Adipocyte (in vitro differentiated cells): ENCODE measurements at regions not wholly inside any gene's neighbourhood (a gene's known extent, or its start where the extent isn't known, plus 50 kb on each side); places are given as distances from the start of the nearest gene placed in this dataset.
A peak's percentile ranks its signal among the peaks of the same experiment; 100 is the strongest.
"Not testable (repeated sequence)": the region's sequence is repeated elsewhere in the genome, so short reads cannot be mapped to it uniquely, and the experiment has no call there.

Experiments
- DNase-seq: peaks from one replicate; pipeline ENCODE4 v3.0.0-alpha.2; 2015; ENCODE audit warnings: low read depth
- H3K27me3 ChIP-seq: replicated peaks from 2 replicates; pipeline ENCODE4 v1.7.0; 2013; ENCODE audit warnings: mild to moderate bottlenecking, low read length, moderate library complexity; ENCODE audit not compliant: control insufficient read depth, insufficient read depth
- H3K36me3 ChIP-seq: 2 replicates; pipeline ENCODE4 v1.7.0; 2013; ENCODE audit warnings: low read length, mild to moderate bottlenecking, moderate library complexity; ENCODE audit not compliant: control insufficient read depth, insufficient read depth, severe bottlenecking
- H3K4me1 ChIP-seq: 2 replicates; pipeline ENCODE4 v1.7.0; 2013; ENCODE audit warnings: mild to moderate bottlenecking, low read length, moderate library complexity; ENCODE audit not compliant: control insufficient read depth, insufficient read depth
- H3K4me3 ChIP-seq: 2 replicates; pipeline ENCODE4 v1.7.0; 2013; ENCODE audit warnings: mild to moderate bottlenecking, low read length, moderate library complexity
- H3K9ac ChIP-seq: 2 replicates; pipeline ENCODE4 v1.7.0; 2013; ENCODE audit warnings: mild to moderate bottlenecking, low read length, moderate library complexity
- H3K9me3 ChIP-seq: 2 replicates; pipeline ENCODE4 v1.7.0; 2013; ENCODE audit warnings: mild to moderate bottlenecking, low read length, moderate library complexity; ENCODE audit not compliant: control insufficient read depth

DNA sequence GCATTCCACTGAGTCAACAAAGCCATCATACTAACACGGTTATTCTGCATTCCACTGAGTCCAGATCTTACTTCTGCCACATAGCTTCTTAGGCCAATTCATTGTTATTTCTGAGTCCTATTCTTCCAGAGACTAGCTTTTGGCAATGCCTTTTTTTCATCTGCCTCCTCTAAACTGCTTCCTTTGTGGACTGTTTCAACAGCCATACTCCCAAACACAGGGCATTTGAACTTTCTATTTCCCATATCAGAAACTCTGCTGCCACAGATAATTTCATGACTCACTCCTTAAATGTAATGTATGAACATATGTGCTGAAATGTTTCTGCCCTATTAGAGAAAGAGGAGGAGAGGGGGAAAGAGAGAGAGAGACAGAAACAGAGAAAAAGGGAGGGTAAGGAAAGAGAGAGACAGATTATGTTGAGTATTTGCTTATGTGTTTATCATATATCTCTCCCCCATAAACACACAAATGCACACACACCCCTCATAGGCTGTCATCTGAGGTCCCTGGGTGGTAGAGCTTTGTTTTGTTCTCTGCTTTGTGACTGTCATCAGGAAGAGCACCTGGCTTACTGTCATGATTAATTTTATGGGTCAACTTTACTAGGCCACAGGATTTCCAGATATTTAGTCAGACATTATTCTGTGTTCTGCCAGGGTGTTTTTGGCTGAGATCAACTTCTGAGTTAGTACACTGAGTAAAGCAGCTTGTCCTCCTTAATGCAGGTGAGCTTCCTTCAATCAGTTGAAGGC is 308.0 kb upstream of the KCND2 start:
- Histone ChIP-seq H3K27me3 (no peaks in the 10 kb centered on the region), H3K36me3 (no peaks in the 10 kb centered on the region), H3K4me1 (peaks cover 36% of the 10 kb centered on the region), H3K9ac (peak overlapping the region; percentile 19), H3K4me3 (no peak overlapping the region), H3K9me3 (no peaks in the 10 kb centered on the region)
- peak; percentile 45 for DNase-seq

GRCh38 chr7:119967221-119967620 is 305.8 kb upstream of the KCND2 start:
- DNase-seq, result no peak
- Histone ChIP-seq H3K9ac (no peak overlapping the region), H3K9me3 (no peaks in the 10 kb centered on the region), H3K4me1 (peaks cover 34% of the 10 kb centered on the region), H3K27me3 (no peaks in the 10 kb centered on the region), H3K36me3 (no peaks in the 10 kb centered on the region), H3K4me3 (no peak overlapping the region)

GRCh38 chr7:119968411-119968810 is 304.6 kb upstream of the KCND2 start:
- not testable (repeated sequence) for H3K36me3 ChIP-seq, H3K27me3 ChIP-seq, DNase-seq, H3K9me3 ChIP-seq, H3K4me3 ChIP-seq, H3K9ac ChIP-seq
- H3K4me1 ChIP-seq, result peaks cover 34% of the 10 kb centered on the region

- H3K4me1 ChIP-seq, result peaks cover 34% of the 10 kb centered on the region
- no peak overlapping the region for H3K4me3 ChIP-seq
- no peaks in the 10 kb centered on the region for H3K27me3 ChIP-seq
- DNase-seq, result no peak
- H3K9ac ChIP-seq, result no peak overlapping the region
- no peaks in the 10 kb centered on the region for H3K9me3 ChIP-seq
- no peaks in the 10 kb centered on the region for H3K36me3 ChIP-seq
Measured at GRCh38 chr7:119969054-119969453, 303.9 kb upstream of the KCND2 start.

DNA sequence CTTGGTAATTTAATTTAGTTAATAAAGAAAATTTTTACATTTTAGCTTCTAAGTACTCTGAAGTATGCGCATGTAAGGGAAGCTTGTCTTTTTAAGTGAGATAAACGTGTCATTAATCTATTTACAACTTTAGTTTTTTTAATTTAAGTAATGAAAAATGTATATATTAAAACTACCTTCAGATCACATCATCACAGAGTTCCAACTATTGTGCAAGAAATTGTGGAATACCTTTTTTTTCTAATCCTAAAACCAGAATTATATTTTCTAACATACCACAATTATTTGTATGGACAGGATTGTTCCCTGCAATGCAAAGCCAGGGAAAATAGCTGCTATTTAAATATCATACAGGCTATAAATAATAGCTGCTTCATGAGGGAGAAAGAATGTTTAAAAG is 303.2 kb upstream of the KCND2 start:
- H3K9me3 ChIP-seq, result no peaks in the 10 kb centered on the region
- no peak overlapping the region for H3K4me3 ChIP-seq
- no peak for DNase-seq
- no peaks in the 10 kb centered on the region for H3K36me3 ChIP-seq
- H3K27me3 ChIP-seq, result no peaks in the 10 kb centered on the region
- no peak overlapping the region for H3K9ac ChIP-seq
- H3K4me1 ChIP-seq, result peaks cover 27% of the 10 kb centered on the region

GRCh38 chr7:119974972-119975371 is 298.0 kb upstream of the KCND2 start:
- Histone ChIP-seq H3K36me3 (no peaks in the 10 kb centered on the region), H3K4me1 (peaks cover 18% of the 10 kb centered on the region), H3K4me3 (no peak overlapping the region), H3K9me3 (no peaks in the 10 kb centered on the region), H3K9ac (no peak overlapping the region), H3K27me3 (no peaks in the 10 kb centered on the region)
- no peak for DNase-seq

- Histone ChIP-seq H3K9ac (no peak overlapping the region), H3K36me3 (no peaks in the 10 kb centered on the region), H3K4me3 (no peak overlapping the region), H3K9me3 (peaks cover 3% of the 10 kb centered on the region), H3K4me1 (no peaks in the 10 kb centered on the region), H3K27me3 (no peaks in the 10 kb centered on the region)
- DNase-seq, result no peak
Measured at GRCh38 chr7:119982884-119983283, 290.1 kb upstream of the KCND2 start.

DNA sequence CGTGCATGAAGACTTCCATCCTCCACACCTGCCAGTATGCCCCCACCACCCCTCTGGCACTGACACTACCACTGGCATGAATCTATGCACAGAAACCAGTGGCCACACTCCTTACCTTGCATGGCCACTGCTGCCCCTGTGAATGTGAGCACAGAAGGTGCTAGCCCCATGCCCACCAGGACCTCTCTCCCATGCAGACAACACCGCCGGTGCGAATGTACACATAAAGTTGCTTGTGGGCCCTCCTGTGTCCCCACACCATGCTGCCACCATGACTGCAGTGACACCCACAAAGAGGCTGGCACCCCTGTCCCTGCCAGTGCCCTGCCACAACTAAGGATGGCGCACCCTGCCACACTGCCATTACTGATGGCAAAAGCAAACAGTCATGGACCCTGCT is 289.5 kb upstream of the KCND2 start:
- Histone ChIP-seq H3K27me3 (no peaks in the 10 kb centered on the region), H3K9me3 (peaks cover 3% of the 10 kb centered on the region), H3K4me1 (no peaks in the 10 kb centered on the region), H3K4me3 (no peak overlapping the region), H3K9ac (no peak overlapping the region), H3K36me3 (no peaks in the 10 kb centered on the region)
- no peak for DNase-seq

GRCh38 chr7:119984247-119984646 is 288.7 kb upstream of the KCND2 start:
- Histone ChIP-seq H3K9ac (no peak overlapping the region), H3K4me3 (no peak overlapping the region), H3K4me1 (no peaks in the 10 kb centered on the region), H3K27me3 (no peaks in the 10 kb centered on the region), H3K9me3 (peaks cover 3% of the 10 kb centered on the region), H3K36me3 (no peaks in the 10 kb centered on the region)
- no peak for DNase-seq

- no peak overlapping the region for H3K9ac ChIP-seq
- H3K4me1 ChIP-seq, result no peaks in the 10 kb centered on the region
- no peaks in the 10 kb centered on the region for H3K36me3 ChIP-seq
Measured at GRCh38 chr7:119988401-119988800, 284.6 kb upstream of the KCND2 start.

GRCh38 chr7:119994928-119995327 is 278.0 kb upstream of the KCND2 start:
- Histone ChIP-seq H3K27me3 (no peaks in the 10 kb centered on the region), H3K9me3 (no peaks in the 10 kb centered on the region), H3K9ac (no peak overlapping the region), H3K4me1 (no peaks in the 10 kb centered on the region), H3K4me3 (no peak overlapping the region), H3K36me3 (no peaks in the 10 kb centered on the region)
- DNase-seq, result no peak

More at GRCh38 chr7:119988401-119988800, 284.6 kb upstream of the KCND2 start:
- Histone ChIP-seq H3K27me3 (no peaks in the 10 kb centered on the region), H3K4me3 (no peak overlapping the region), H3K9me3 (no peaks in the 10 kb centered on the region)
- DNase-seq, result no peak

GRCh38 chr7:119996634-119997033 is 276.3 kb upstream of the KCND2 start:
- Histone ChIP-seq H3K4me3 (no peak overlapping the region), H3K27me3 (no peaks in the 10 kb centered on the region)

More at GRCh38 chr7:119996634-119997033, 276.3 kb upstream of the KCND2 start:
- no peaks in the 10 kb centered on the region for H3K4me1 ChIP-seq
- H3K9me3 ChIP-seq, result no peaks in the 10 kb centered on the region
- no peaks in the 10 kb centered on the region for H3K36me3 ChIP-seq
- H3K9ac ChIP-seq, result no peak overlapping the region
- DNase-seq, result no peak
